HEK293 (cell line): ENCODE measurements at regions not wholly inside any gene's neighbourhood (a gene's known extent, or its start where the extent isn't known, plus 50 kb on each side); places are given as distances from the start of the nearest gene placed in this dataset.

ENCODE experiments used
- BCL11A ChIP-seq: fragments of 450-650 bp; formaldehyde crosslinking; IDR thresholded peaks from 2 replicates; pipeline ENCODE4 v1.5.1; 2016; ENCODE audit warnings: low read depth, missing biosample characterization, missing genetic modification characterization
- BCL11B ChIP-seq: fragments of 450-650 bp; formaldehyde crosslinking; IDR thresholded peaks from 2 replicates; pipeline ENCODE4 v1.5.1; 2016; ENCODE audit warnings: low read depth, missing biosample characterization, missing genetic modification characterization
- HOXC10 ChIP-seq: sonication (generic); formaldehyde crosslinking; IDR thresholded peaks from 2 replicates; pipeline ENCODE4 v1.8.1; 2023; ENCODE audit warnings: mild to moderate bottlenecking, missing genetic modification reagents
- SP2 ChIP-seq: fragments of 450-650 bp; formaldehyde crosslinking; IDR thresholded peaks from 2 replicates; pipeline ENCODE4 v1.5.1; 2016; ENCODE audit warnings: missing biosample characterization, missing genetic modification characterization
- TCF7L2 ChIP-seq: IDR thresholded peaks from 2 replicates; pipeline ENCODE4 v1.6.1; 2011; ENCODE audit warnings: low read depth, mild to moderate bottlenecking, inconsistent platforms, low read length, moderate library complexity, borderline replicate concordance
- ZBTB26 ChIP-seq: fragments of 450-650 bp; formaldehyde crosslinking; optimal IDR thresholded peaks from 2 replicates; pipeline ENCODE3; 2016; ENCODE audit warnings: missing biosample characterization, mild to moderate bottlenecking, missing genetic modification characterization
- ZBTB48 ChIP-seq: fragments of 450-650 bp; formaldehyde crosslinking; IDR thresholded peaks from 2 replicates; pipeline ENCODE4 v1.5.1; 2016; ENCODE audit warnings: missing biosample characterization, missing genetic modification characterization
- ZFP69B ChIP-seq: fragments of 450-650 bp; formaldehyde crosslinking; IDR thresholded peaks from 2 replicates; pipeline ENCODE4 v1.5.1; 2016; ENCODE audit warnings: missing biosample characterization, missing genetic modification characterization
- ZNF140 ChIP-seq: fragments of 450-650 bp; formaldehyde crosslinking; IDR thresholded peaks from 2 replicates; pipeline ENCODE4 v1.5.1; 2016; ENCODE audit warnings: missing biosample characterization, missing genetic modification characterization
- ZNF174 ChIP-seq: fragments of 450-650 bp; formaldehyde crosslinking; IDR thresholded peaks from 2 replicates; pipeline ENCODE4 v1.5.0; 2017; ENCODE audit warnings: missing biosample characterization, mild to moderate bottlenecking, missing genetic modification characterization
- ZNF23 ChIP-seq: fragments of 450-650 bp; formaldehyde crosslinking; IDR thresholded peaks from 2 replicates; pipeline ENCODE4 v1.5.1; 2016; ENCODE audit warnings: missing biosample characterization, missing genetic modification characterization, borderline replicate concordance
- ZNF324 ChIP-seq: fragments of 450-650 bp; formaldehyde crosslinking; IDR thresholded peaks from 2 replicates; pipeline ENCODE4 v1.5.1; 2016; ENCODE audit warnings: missing biosample characterization, missing genetic modification characterization
- ZNF335 ChIP-seq: fragments of 450-650 bp; formaldehyde crosslinking; conservative IDR thresholded peaks from 2 replicates; pipeline ENCODE4 v1.5.1; 2016; ENCODE audit warnings: missing biosample characterization, missing genetic modification characterization
- ZNF354C ChIP-seq: fragments of 450-650 bp; formaldehyde crosslinking; IDR thresholded peaks from 2 replicates; pipeline ENCODE4 v1.5.1; 2016; ENCODE audit warnings: missing biosample characterization, missing genetic modification characterization, low read depth, borderline replicate concordance
- ZNF362 ChIP-seq: fragments of 450-650 bp; formaldehyde crosslinking; IDR thresholded peaks from 2 replicates; pipeline ENCODE4 v1.5.1; 2016; ENCODE audit warnings: missing biosample characterization, missing genetic modification characterization
- ZNF514 ChIP-seq: fragments of 450-650 bp; formaldehyde crosslinking; IDR thresholded peaks from 2 replicates; pipeline ENCODE4 v1.5.1; 2016; ENCODE audit warnings: missing biosample characterization, missing genetic modification characterization
- ZNF600 ChIP-seq: fragments of 450-650 bp; formaldehyde crosslinking; IDR thresholded peaks from 2 replicates; pipeline ENCODE4 v1.5.1; 2016; ENCODE audit warnings: missing biosample characterization, missing genetic modification characterization
- ZNF623 ChIP-seq: fragments of 450-650 bp; formaldehyde crosslinking; IDR thresholded peaks from 2 replicates; pipeline ENCODE4 v1.5.1; 2016; ENCODE audit warnings: missing biosample characterization, missing genetic modification characterization
- ZNF701 ChIP-seq: fragments of 450-650 bp; formaldehyde crosslinking; IDR thresholded peaks from 2 replicates; pipeline ENCODE4 v1.5.1; 2016; ENCODE audit warnings: missing biosample characterization, missing genetic modification characterization
- ZNF707 ChIP-seq: fragments of 450-650 bp; formaldehyde crosslinking; IDR thresholded peaks from 2 replicates; pipeline ENCODE4 v1.5.1; 2016; ENCODE audit warnings: missing biosample characterization, missing genetic modification characterization
- ZNF776 ChIP-seq: fragments of 450-650 bp; formaldehyde crosslinking; IDR thresholded peaks from 2 replicates; pipeline ENCODE4 v1.5.0; 2017; ENCODE audit warnings: missing biosample characterization, missing genetic modification characterization, borderline replicate concordance
- ZNF777 ChIP-seq: fragments of 450-650 bp; formaldehyde crosslinking; IDR thresholded peaks from 2 replicates; pipeline ENCODE4 v1.5.1; 2017; ENCODE audit warnings: missing biosample characterization, missing genetic modification characterization, borderline replicate concordance
- ZSCAN18 ChIP-seq: fragments of 450-650 bp; formaldehyde crosslinking; IDR thresholded peaks from 2 replicates; pipeline ENCODE4 v1.5.1; 2016; ENCODE audit warnings: missing biosample characterization, missing genetic modification characterization
- ZSCAN5A ChIP-seq: fragments of 450-650 bp; formaldehyde crosslinking; IDR thresholded peaks from 2 replicates; pipeline ENCODE4 v1.5.1; 2016; ENCODE audit warnings: missing biosample characterization, missing genetic modification characterization
- TF ChIP-seq, protein P1 (sequence below): fragments of 450-650 bp; formaldehyde crosslinking; IDR thresholded peaks from 2 replicates; pipeline ENCODE4 v1.5.1; 2016; ENCODE audit warnings: missing biosample characterization, missing genetic modification characterization
- TF ChIP-seq, protein P2 (sequence below): fragments of 450-650 bp; formaldehyde crosslinking; IDR thresholded peaks from 2 replicates; pipeline ENCODE4 v1.5.1; 2017; ENCODE audit warnings: missing biosample characterization, missing genetic modification characterization
- TF ChIP-seq, protein P3 (sequence below): fragments of 450-650 bp; formaldehyde crosslinking; IDR thresholded peaks from 2 replicates; pipeline ENCODE4 v1.5.1; 2017; ENCODE audit warnings: missing biosample characterization, missing genetic modification characterization

DNA sequence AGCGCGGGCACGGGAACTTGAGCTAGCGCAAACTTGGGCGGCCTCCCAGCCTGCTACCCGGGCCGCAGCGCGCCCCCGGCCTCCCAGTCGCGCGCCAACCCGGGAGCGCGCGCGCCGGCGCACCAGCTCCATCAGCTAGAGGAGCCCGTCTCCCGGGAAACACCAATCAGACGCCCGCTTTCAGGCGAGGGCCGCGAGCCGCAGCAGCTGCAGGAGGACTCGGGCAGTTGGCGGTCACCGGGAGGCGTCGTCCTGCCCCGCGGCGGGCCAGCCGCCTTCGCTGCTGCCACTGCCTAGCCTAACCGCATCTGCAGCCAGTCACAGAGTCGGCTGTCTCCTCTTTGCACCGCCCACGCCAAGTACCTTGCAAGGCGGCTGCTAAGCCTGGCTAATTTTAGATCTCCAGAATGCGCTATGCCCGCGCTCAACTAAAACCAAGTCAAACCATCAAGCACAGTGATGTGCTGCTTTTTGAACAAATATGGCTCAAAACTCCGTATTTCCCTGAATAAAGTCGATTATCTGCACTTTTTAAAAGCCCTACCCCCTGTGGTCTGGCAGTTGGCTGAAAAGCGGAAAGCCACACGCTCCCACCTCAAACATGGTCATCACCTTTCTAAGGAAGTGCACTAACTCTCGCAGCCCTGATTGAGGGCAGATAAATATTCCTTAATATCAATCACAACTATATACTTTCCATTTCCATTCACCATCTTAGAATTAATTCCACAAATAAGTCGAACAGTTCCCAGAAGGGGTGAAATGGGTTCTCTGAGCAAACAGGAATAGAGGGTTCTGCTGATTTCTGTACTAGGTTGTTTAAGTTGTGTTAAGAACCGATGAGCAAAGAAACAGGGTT, 221.8 kb downstream of the MEF2C start (continued):
- no peak for TF ChIP-seq ZSCAN18 (tag by site-specific recombination)
- TF ChIP-seq ZNF335 (tag by site-specific recombination), result peak; percentile 85
- TF ChIP-seq ZNF701 (tag by site-specific recombination), result no peak
- TF ChIP-seq, protein P1, sequence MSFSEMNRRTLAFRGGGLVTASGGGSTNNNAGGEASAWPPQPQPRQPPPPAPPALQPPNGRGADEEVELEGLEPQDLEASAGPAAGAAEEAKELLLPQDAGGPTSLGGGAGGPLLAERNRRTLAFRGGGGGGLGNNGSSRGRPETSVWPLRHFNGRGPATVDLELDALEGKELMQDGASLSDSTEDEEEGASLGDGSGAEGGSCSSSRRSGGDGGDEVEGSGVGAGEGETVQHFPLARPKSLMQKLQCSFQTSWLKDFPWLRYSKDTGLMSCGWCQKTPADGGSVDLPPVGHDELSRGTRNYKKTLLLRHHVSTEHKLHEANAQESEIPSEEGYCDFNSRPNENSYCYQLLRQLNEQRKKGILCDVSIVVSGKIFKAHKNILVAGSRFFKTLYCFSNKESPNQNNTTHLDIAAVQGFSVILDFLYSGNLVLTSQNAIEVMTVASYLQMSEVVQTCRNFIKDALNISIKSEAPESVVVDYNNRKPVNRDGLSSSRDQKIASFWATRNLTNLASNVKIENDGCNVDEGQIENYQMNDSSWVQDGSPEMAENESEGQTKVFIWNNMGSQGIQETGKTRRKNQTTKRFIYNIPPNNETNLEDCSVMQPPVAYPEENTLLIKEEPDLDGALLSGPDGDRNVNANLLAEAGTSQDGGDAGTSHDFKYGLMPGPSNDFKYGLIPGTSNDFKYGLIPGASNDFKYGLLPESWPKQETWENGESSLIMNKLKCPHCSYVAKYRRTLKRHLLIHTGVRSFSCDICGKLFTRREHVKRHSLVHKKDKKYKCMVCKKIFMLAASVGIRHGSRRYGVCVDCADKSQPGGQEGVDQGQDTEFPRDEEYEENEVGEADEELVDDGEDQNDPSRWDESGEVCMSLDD (tag by site-specific recombination), result no peak
- peak; percentile 69 for TF ChIP-seq ZNF600 (tag by site-specific recombination)
- TF ChIP-seq, protein P2, sequence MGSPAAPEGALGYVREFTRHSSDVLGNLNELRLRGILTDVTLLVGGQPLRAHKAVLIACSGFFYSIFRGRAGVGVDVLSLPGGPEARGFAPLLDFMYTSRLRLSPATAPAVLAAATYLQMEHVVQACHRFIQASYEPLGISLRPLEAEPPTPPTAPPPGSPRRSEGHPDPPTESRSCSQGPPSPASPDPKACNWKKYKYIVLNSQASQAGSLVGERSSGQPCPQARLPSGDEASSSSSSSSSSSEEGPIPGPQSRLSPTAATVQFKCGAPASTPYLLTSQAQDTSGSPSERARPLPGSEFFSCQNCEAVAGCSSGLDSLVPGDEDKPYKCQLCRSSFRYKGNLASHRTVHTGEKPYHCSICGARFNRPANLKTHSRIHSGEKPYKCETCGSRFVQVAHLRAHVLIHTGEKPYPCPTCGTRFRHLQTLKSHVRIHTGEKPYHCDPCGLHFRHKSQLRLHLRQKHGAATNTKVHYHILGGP (tag by site-specific recombination), result no peak
- TF ChIP-seq, protein P3, sequence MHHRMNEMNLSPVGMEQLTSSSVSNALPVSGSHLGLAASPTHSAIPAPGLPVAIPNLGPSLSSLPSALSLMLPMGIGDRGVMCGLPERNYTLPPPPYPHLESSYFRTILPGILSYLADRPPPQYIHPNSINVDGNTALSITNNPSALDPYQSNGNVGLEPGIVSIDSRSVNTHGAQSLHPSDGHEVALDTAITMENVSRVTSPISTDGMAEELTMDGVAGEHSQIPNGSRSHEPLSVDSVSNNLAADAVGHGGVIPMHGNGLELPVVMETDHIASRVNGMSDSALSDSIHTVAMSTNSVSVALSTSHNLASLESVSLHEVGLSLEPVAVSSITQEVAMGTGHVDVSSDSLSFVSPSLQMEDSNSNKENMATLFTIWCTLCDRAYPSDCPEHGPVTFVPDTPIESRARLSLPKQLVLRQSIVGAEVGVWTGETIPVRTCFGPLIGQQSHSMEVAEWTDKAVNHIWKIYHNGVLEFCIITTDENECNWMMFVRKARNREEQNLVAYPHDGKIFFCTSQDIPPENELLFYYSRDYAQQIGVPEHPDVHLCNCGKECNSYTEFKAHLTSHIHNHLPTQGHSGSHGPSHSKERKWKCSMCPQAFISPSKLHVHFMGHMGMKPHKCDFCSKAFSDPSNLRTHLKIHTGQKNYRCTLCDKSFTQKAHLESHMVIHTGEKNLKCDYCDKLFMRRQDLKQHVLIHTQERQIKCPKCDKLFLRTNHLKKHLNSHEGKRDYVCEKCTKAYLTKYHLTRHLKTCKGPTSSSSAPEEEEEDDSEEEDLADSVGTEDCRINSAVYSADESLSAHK (tag by site-specific recombination), result 0 out of 2 replicates have a peak, but pooled peaks have one; percentile 5
- TF ChIP-seq TCF7L2, result no peak
- no peak for TF ChIP-seq BCL11B (tag by site-specific recombination)
- TF ChIP-seq SP2 (tag by site-specific recombination), result peak; percentile 95
- no peak for TF ChIP-seq ZNF362 (tag by site-specific recombination)
- no peak for TF ChIP-seq ZNF623 (tag by site-specific recombination)
- no peak for TF ChIP-seq ZBTB48 (tag by site-specific recombination)
- 0 out of 2 replicates have a peak, but pooled peaks have one; percentile 3 for TF ChIP-seq ZFP69B
- no peak for TF ChIP-seq ZNF354C (tag by site-specific recombination)
- no peak for TF ChIP-seq ZNF23 (tag by site-specific recombination)
- no peak for TF ChIP-seq ZSCAN5A (tag by site-specific recombination)
- TF ChIP-seq BCL11A (tag by site-specific recombination), result peak; percentile 86; the same call in 1 of the 2 replicates
- peak; percentile 90 for TF ChIP-seq ZBTB26 (tag by site-specific recombination)
- TF ChIP-seq ZNF514, result no peak
- TF ChIP-seq ZNF776 (tag by site-specific recombination), result no peak
- peak; percentile 66; the same call in 1 of the 2 replicates for TF ChIP-seq ZNF324 (tag by site-specific recombination)
- TF ChIP-seq ZNF140 (tag by site-specific recombination), result no peak
- TF ChIP-seq ZNF174 (tag by site-specific recombination), result no peak
- TF ChIP-seq ZNF707, result no peak
- TF ChIP-seq HOXC10 (CRISPR knock-in tag), result 0 out of 2 replicates have a peak, but pooled peaks have one; percentile 46
- TF ChIP-seq ZNF777 (tag by site-specific recombination), result no peak
